MM.1S (cell line): ENCODE measurements at regions not wholly inside any gene's neighbourhood (a gene's known extent, or its start where the extent isn't known, plus 50 kb on each side); places are given as distances from the start of the nearest gene placed in this dataset.

Experiments
- DNase-seq: peaks from one replicate; pipeline ENCODE4 v3.0.0-alpha.2; 2015
- H2AFZ ChIP-seq: fragments of 300-600 bp; sonication (generic); 2 replicates; pipeline ENCODE4 v1.6.0; 2016; ENCODE audit warnings: antibody characterized with exemption, low read length
- H3F3A ChIP-seq: fragments of 300-600 bp; sonication (generic); 2 replicates; pipeline ENCODE4 v1.6.1; 2016; ENCODE audit warnings: mild to moderate bottlenecking, antibody characterized with exemption, low read length, moderate library complexity, mixed read lengths; ENCODE audit not compliant: insufficient read depth
- H3K27ac ChIP-seq: fragments of 300-600 bp; sonication (generic); 2 replicates; pipeline ENCODE4 v1.5.1; 2016; ENCODE audit warnings: mild to moderate bottlenecking, low read length
- H3K27me3 ChIP-seq: fragments of 300-600 bp; sonication (generic); replicated peaks from 2 replicates; pipeline ENCODE4 v1.6.0; 2016; ENCODE audit warnings: low read length; ENCODE audit not compliant: insufficient read depth
- H3K36me3 ChIP-seq: fragments of 300-600 bp; sonication (generic); replicated peaks from 2 replicates; pipeline ENCODE4 v1.6.1; 2016; ENCODE audit warnings: mild to moderate bottlenecking, low read length, mixed read lengths; ENCODE audit not compliant: insufficient read depth
- H3K4me1 ChIP-seq: fragments of 300-600 bp; sonication (generic); 2 replicates; pipeline ENCODE4 v1.6.1; 2016; ENCODE audit warnings: low read length, mixed read lengths
- H3K4me2 ChIP-seq: fragments of 300-600 bp; sonication (generic); 2 replicates; pipeline ENCODE4 v1.6.0; 2016; ENCODE audit warnings: low read depth, low read length
- H3K4me3 ChIP-seq: fragments of 300-600 bp; sonication (generic); 2 replicates; pipeline ENCODE4 v1.5.1; 2016; ENCODE audit warnings: low read length, mixed read lengths
- H3K79me2 ChIP-seq: fragments of 300-600 bp; sonication (generic); 2 replicates; pipeline ENCODE4 v1.6.1; 2016; ENCODE audit warnings: mixed run types, low read length, mixed read lengths
- H3K9ac ChIP-seq: fragments of 300-600 bp; sonication (generic); 2 replicates; pipeline ENCODE4 v1.6.1; 2016; ENCODE audit warnings: low read length, mixed read lengths
- H3K9me2 ChIP-seq: fragments of 300-600 bp; sonication (generic); replicated peaks from 2 replicates; pipeline ENCODE4 v1.6.1; 2016; ENCODE audit warnings: mild to moderate bottlenecking, low read length, mixed read lengths; ENCODE audit not compliant: insufficient read depth
- H3K9me3 ChIP-seq: fragments of 300-600 bp; sonication (generic); replicated peaks from 2 replicates; pipeline ENCODE4 v1.6.1; 2016; ENCODE audit warnings: mild to moderate bottlenecking, low read length, mixed read lengths; ENCODE audit not compliant: insufficient read depth
- H4K20me1 ChIP-seq: fragments of 300-600 bp; sonication (generic); 2 replicates; pipeline ENCODE4 v1.6.1; 2016; ENCODE audit warnings: mild to moderate bottlenecking, low read length, moderate library complexity, mixed read lengths; ENCODE audit not compliant: insufficient read depth
- CTCF ChIP-seq: fragments of 300-600 bp; sonication (generic); IDR thresholded peaks from 2 replicates; pipeline ENCODE4 v1.5.1; 2016; ENCODE audit warnings: antibody characterized with exemption, low read length, mixed read lengths
- EZH2 ChIP-seq: fragments of 300-600 bp; sonication (generic); optimal IDR thresholded peaks from 2 replicates; pipeline ENCODE3; 2017; ENCODE audit warnings: low read depth, mild to moderate bottlenecking, antibody characterized with exemption, low read length, mixed read lengths
- EZH2phosphoT487 ChIP-seq: fragments of 300-600 bp; sonication (generic); IDR thresholded peaks from 2 replicates; pipeline ENCODE4 v1.6.1; 2018; ENCODE audit warnings: antibody characterized with exemption, low read length

GRCh38 chr5:29769474-29769873 lies 1424.0 kb upstream of the CDH6 start:
- Histone ChIP-seq H3K9ac (no peak overlapping the region), H3F3A (no peaks in the 10 kb centered on the region), H3K4me2 (no peak overlapping the region), H4K20me1 (no peaks in the 10 kb centered on the region), H3K36me3 (no peaks in the 10 kb centered on the region), H3K4me3 (no peak overlapping the region), H3K27ac (no peak overlapping the region), H3K9me3 (no peaks in the 10 kb centered on the region), H3K4me1 (no peaks in the 10 kb centered on the region), H2AFZ (no peak overlapping the region), H3K27me3 (no peaks in the 10 kb centered on the region), H3K79me2 (no peaks in the 10 kb centered on the region), H3K9me2 (no peaks in the 10 kb centered on the region)
- DNase-seq: no peak
- TF ChIP-seq EZH2 (no peak), CTCF (no peak), EZH2phosphoT487 (no peak)

GRCh38 chr5:29758986-29759421 lies 1434.5 kb upstream of the CDH6 start:
- Histone ChIP-seq H3K27ac (no peak overlapping the region), H3K9me2 (no peaks in the 10 kb centered on the region), H3K4me2 (no peak overlapping the region), H3K4me1 (no peaks in the 10 kb centered on the region), H3F3A (no peaks in the 10 kb centered on the region), H2AFZ (no peak overlapping the region), H4K20me1 (no peaks in the 10 kb centered on the region), H3K27me3 (no peaks in the 10 kb centered on the region), H3K79me2 (no peaks in the 10 kb centered on the region), H3K36me3 (no peaks in the 10 kb centered on the region), H3K9me3 (no peaks in the 10 kb centered on the region), H3K4me3 (no peak overlapping the region), H3K9ac (no peak overlapping the region)
- DNase-seq: peak; percentile 28
- no peak for TF ChIP-seq EZH2
- TF ChIP-seq EZH2phosphoT487: no peak
- TF ChIP-seq CTCF: no peak

GRCh38 chr5:29750453-29750852 lies 1443.0 kb upstream of the CDH6 start:
- Histone ChIP-seq H3K27ac (no peak overlapping the region), H3K4me1 (no peaks in the 10 kb centered on the region), H4K20me1 (no peaks in the 10 kb centered on the region), H3K4me3 (no peak overlapping the region), H3K9me2 (no peaks in the 10 kb centered on the region), H3K36me3 (no peaks in the 10 kb centered on the region), H3K4me2 (no peak overlapping the region), H3K9ac (no peak overlapping the region), H3K27me3 (no peaks in the 10 kb centered on the region), H3F3A (no peaks in the 10 kb centered on the region), H3K9me3 (no peaks in the 10 kb centered on the region), H2AFZ (no peak overlapping the region), H3K79me2 (no peaks in the 10 kb centered on the region)
- DNase-seq: no peak
- TF ChIP-seq EZH2phosphoT487 (no peak), CTCF (no peak), EZH2 (no peak)
